ENCODE measurements at regions not wholly inside any gene's neighbourhood (a gene's known extent, or its start where the extent isn't known, plus 50 kb on each side); places are given as distances from the start of the nearest gene placed in this dataset.
A peak's percentile ranks its signal among the peaks of the same experiment; 100 is the strongest.

DNA sequence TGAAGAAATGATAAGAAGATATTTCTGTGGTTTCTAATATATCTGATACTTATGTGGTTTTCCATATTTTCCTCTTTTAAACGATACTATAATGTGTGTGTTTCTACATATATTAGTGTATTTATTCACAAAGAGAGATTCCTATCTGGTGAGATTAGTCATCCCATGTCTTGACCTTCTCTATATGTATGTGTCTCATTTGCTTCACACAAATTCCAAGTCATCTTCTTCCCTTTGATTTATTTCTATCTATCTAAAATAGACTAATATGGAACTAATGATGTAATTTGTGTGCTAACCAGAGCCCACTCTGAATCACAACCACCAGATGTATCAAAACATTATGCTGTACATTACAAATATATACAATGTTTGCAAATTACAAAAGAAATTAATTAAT, 154.7 kb upstream of the KCNMB2 start:
- DNase-seq (ENCODE audit: low spot score), result no peak
- in situ Hi-C loops (cut with MboI; ENCODE audit: low pct_unique_long_range_greater_than_20kb, low sequenced_read_pairs, unreplicated experiment), result no loop called here
- TF ChIP-seq, protein P1, sequence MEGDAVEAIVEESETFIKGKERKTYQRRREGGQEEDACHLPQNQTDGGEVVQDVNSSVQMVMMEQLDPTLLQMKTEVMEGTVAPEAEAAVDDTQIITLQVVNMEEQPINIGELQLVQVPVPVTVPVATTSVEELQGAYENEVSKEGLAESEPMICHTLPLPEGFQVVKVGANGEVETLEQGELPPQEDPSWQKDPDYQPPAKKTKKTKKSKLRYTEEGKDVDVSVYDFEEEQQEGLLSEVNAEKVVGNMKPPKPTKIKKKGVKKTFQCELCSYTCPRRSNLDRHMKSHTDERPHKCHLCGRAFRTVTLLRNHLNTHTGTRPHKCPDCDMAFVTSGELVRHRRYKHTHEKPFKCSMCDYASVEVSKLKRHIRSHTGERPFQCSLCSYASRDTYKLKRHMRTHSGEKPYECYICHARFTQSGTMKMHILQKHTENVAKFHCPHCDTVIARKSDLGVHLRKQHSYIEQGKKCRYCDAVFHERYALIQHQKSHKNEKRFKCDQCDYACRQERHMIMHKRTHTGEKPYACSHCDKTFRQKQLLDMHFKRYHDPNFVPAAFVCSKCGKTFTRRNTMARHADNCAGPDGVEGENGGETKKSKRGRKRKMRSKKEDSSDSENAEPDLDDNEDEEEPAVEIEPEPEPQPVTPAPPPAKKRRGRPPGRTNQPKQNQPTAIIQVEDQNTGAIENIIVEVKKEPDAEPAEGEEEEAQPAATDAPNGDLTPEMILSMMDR (IDR thresholded peaks at IDR 0.05; ENCODE audit: extremely low read depth, insufficient read depth, missing control alignments), result no peak

DNA sequence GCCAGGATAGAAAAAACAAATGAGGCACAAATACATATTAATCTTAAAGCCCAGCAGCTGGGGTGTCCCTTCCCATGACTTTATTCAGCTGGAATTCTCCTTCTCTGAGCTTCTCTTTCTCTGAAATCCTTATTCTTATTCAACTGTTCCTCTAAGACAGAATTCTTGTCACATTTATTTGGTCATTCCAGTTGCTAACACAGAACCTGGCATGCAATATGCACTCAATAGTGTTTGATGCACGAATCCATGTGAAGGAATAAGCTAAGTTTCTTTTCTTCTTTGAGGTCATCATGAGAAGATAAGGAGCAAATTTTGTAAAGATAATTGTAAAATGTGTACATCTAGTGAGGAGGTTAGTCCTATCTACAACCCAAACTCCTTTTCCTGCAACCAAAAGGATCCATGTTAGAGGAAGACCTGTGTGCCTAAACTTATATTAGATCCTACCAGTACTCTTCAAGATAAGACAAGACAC, 154.2 kb upstream of the KCNMB2 start:
- in situ Hi-C loops (cut with MboI; ENCODE audit: low pct_unique_long_range_greater_than_20kb, low sequenced_read_pairs, unreplicated experiment), result no loop called here
- TF ChIP-seq, protein P1 (IDR thresholded peaks at IDR 0.05; ENCODE audit: extremely low read depth, insufficient read depth, missing control alignments), result no peak
- no peak for DNase-seq (ENCODE audit: low spot score)

GRCh38 chr3:178382449-178383061, 153.7 kb upstream of the KCNMB2 start:
- TF ChIP-seq, protein P1 (IDR thresholded peaks at IDR 0.05; ENCODE audit: extremely low read depth, insufficient read depth, missing control alignments), result no peak
- no peak for DNase-seq (ENCODE audit: low spot score)

GRCh38 chr3:178384321-178385230, 151.7 kb upstream of the KCNMB2 start:
- TF ChIP-seq, protein P1 (IDR thresholded peaks at IDR 0.05; ENCODE audit: extremely low read depth, insufficient read depth, missing control alignments), result no peak
- in situ Hi-C loops (cut with MboI; ENCODE audit: low pct_unique_long_range_greater_than_20kb, low sequenced_read_pairs, unreplicated experiment), result no loop called here
- no peak for DNase-seq (ENCODE audit: low spot score)

More at GRCh38 chr3:178382449-178383061, 153.7 kb upstream of the KCNMB2 start:
- in situ Hi-C loops (cut with MboI; ENCODE audit: low pct_unique_long_range_greater_than_20kb, low sequenced_read_pairs, unreplicated experiment), result no loop called here

DNA sequence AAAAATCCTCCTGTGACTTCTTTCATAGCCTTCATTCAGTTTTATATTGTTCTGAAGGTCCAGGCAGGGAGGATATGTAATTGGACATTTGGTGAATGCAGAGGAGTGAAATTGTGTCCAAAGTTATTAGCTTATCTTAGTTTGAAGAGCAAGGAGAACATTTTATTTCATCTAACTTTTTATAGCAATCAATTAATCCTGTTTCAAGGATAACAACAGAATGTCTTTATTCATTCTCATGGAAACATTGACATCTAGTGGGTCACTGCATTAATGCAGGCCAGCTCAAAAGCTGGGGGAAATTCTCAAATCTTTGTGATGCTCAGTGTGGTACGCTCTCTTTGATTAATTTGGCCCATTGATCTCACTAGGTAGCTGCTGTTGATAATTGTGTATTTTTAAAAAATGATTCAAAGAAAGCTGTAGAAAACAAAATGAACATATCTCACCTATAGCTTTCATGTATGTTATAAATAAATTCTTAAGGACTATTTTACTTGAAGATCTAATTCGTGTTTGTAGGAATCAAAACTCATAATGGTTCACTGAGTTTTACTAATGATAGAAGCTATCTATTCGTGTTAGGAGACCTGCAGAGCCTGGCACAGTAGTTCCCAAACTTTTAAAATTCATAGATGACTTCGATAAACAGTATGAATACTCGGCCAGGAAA, 150.8 kb upstream of the KCNMB2 start:
- DNase-seq (ENCODE audit: low spot score), result peak; percentile 39
- TF ChIP-seq, protein P1 (IDR thresholded peaks at IDR 0.05; ENCODE audit: extremely low read depth, insufficient read depth, missing control alignments), result peak; percentile 72
- in situ Hi-C loops (cut with MboI; ENCODE audit: low pct_unique_long_range_greater_than_20kb, low sequenced_read_pairs, unreplicated experiment), result no loop called here

- TF ChIP-seq, protein P1 (IDR thresholded peaks at IDR 0.05; ENCODE audit: extremely low read depth, insufficient read depth, missing control alignments), result no peak
- in situ Hi-C loops (cut with MboI; ENCODE audit: low pct_unique_long_range_greater_than_20kb, low sequenced_read_pairs, unreplicated experiment), result no loop called here
- DNase-seq (ENCODE audit: low spot score), result no peak
Observed at GRCh38 chr3:178386401-178386800, 149.8 kb upstream of the KCNMB2 start.
